ENCODE measurements at regions not wholly inside any gene's neighbourhood (a gene's known extent, or its start where the extent isn't known, plus 50 kb on each side); places are given as distances from the start of the nearest gene placed in this dataset.

- Histone ChIP-seq H3K4me3 (ENCODE audit: control insufficient read depth in 2 of 3, extremely low read depth in 1 of 3, insufficient read depth in 2 of 3, low read depth in 1 of 3, low read length in 3 of 3) (no peak overlapping the region), H3K36me3 (ENCODE audit: control insufficient read depth in 2 of 2, extremely low read depth in 1 of 2, insufficient read depth in 2 of 2, low read length in 2 of 2) (no peaks in the 10 kb centered on the region), H3K27ac (ENCODE audit: control insufficient read depth, insufficient read depth, low read length) (no peak overlapping the region), H3K4me1 (ENCODE audit: control insufficient read depth, extremely low read depth, insufficient read depth, low read length) (no peaks in the 10 kb centered on the region), H3K9me3 (ENCODE audit: control insufficient read depth, low read depth, low read length) (no peaks in the 10 kb centered on the region), H3K9me1 (ENCODE audit: control insufficient read depth, extremely low read depth, insufficient read depth, low read length) (no peaks in the 10 kb centered on the region), H3K9ac (ENCODE audit: control insufficient read depth, extremely low read depth, insufficient read depth, low read length) (no peak overlapping the region), H3K4me2 (ENCODE audit: control insufficient read depth, extremely low read depth, insufficient read depth, low read depth, low read length) (no peak overlapping the region), H3K79me2 (ENCODE audit: control insufficient read depth, insufficient read depth, low read length) (no peaks in the 10 kb centered on the region), H4K20me1 (ENCODE audit: control insufficient read depth, extremely low read depth, insufficient read depth, low read length) (no peaks in the 10 kb centered on the region), H3K27me3 (ENCODE audit: control insufficient read depth, extremely low read depth, insufficient read depth, low read length) (no peaks in the 10 kb centered on the region), H2AFZ (ENCODE audit: control insufficient read depth, low read length) (no peak overlapping the region)
- TF ChIP-seq EZH2 (IDR thresholded peaks at IDR 0.05; ENCODE audit: low read length) (no peak), CTCF (optimal IDR thresholded peaks at IDR 0.05 in 1 of 3, IDR thresholded peaks at IDR 0.05 in 1 of 3, conservative IDR thresholded peaks at IDR 0.05 in 1 of 3; ENCODE audit: extremely low read depth in 1 of 3, insufficient read depth in 2 of 3, low read length in 3 of 3) (no peak)
- FAIRE-seq, result no peak
- dilution Hi-C loops (cut with MboI; ENCODE audit: extremely low pct_ligation_motif_present, low sequenced_read_pairs), result no loop called here
- no peak for DNase-seq (ENCODE audit: low read depth, low spot score)
These were observed 447.4 kb downstream of the CMPK2 start for GRCh38 chr2:6418291-6418690.

GRCh38 chr2:6421138-6421730, 444.5 kb downstream of the CMPK2 start:
- H3K79me2 ChIP-seq (ENCODE audit: control insufficient read depth, insufficient read depth, low read length), result no peaks in the 10 kb centered on the region
- H3K9me1 ChIP-seq (ENCODE audit: control insufficient read depth, extremely low read depth, insufficient read depth, low read length), result no peaks in the 10 kb centered on the region
- H3K9ac ChIP-seq (ENCODE audit: control insufficient read depth, extremely low read depth, insufficient read depth, low read length), result no peak overlapping the region
- FAIRE-seq (no peak), DNase-seq (ENCODE audit: low read depth, low spot score) (no peak)
- no peaks in the 10 kb centered on the region for H3K9me3 ChIP-seq (ENCODE audit: control insufficient read depth, low read depth, low read length)
- dilution Hi-C loops (cut with MboI; ENCODE audit: extremely low pct_ligation_motif_present, low sequenced_read_pairs), result no loop called here
- no peaks in the 10 kb centered on the region for H3K27me3 ChIP-seq (ENCODE audit: control insufficient read depth, extremely low read depth, insufficient read depth, low read length)
- no peaks in the 10 kb centered on the region for H3K4me1 ChIP-seq (ENCODE audit: control insufficient read depth, extremely low read depth, insufficient read depth, low read length)
- TF ChIP-seq CTCF (optimal IDR thresholded peaks at IDR 0.05 in 1 of 3, IDR thresholded peaks at IDR 0.05 in 1 of 3, conservative IDR thresholded peaks at IDR 0.05 in 1 of 3; ENCODE audit: extremely low read depth in 1 of 3, insufficient read depth in 2 of 3, low read length in 3 of 3) (no peak), EZH2 (IDR thresholded peaks at IDR 0.05; ENCODE audit: low read length) (no peak)
- H3K4me2 ChIP-seq (ENCODE audit: control insufficient read depth, extremely low read depth, insufficient read depth, low read depth, low read length), result no peak overlapping the region
- H2AFZ ChIP-seq (ENCODE audit: control insufficient read depth, low read length), result no peak overlapping the region
- H3K4me3 ChIP-seq (ENCODE audit: control insufficient read depth in 2 of 3, extremely low read depth in 1 of 3, insufficient read depth in 2 of 3, low read depth in 1 of 3, low read length in 3 of 3), result no peak overlapping the region
- H4K20me1 ChIP-seq (ENCODE audit: control insufficient read depth, extremely low read depth, insufficient read depth, low read length), result no peaks in the 10 kb centered on the region
- H3K36me3 ChIP-seq (ENCODE audit: control insufficient read depth in 2 of 2, extremely low read depth in 1 of 2, insufficient read depth in 2 of 2, low read length in 2 of 2), result no peaks in the 10 kb centered on the region
- H3K27ac ChIP-seq (ENCODE audit: control insufficient read depth, insufficient read depth, low read length), result no peak overlapping the region
